GM19468 (cell line): ENCODE measurements at regions not wholly inside any gene's neighbourhood (a gene's known extent, or its start where the extent isn't known, plus 50 kb on each side); places are given as distances from the start of the nearest gene placed in this dataset.

Source experiments
- ATAC-seq: cut with Tn5 transposase; IDR thresholded peaks from one replicate; pipeline ENCODE4 v1.9.1; 2021; ENCODE audit warnings: mild to moderate bottlenecking, moderate library complexity, moderate number of reproducible peaks; ENCODE audit not compliant: unreplicated experiment; ENCODE audit errors: extremely low read depth

DNA sequence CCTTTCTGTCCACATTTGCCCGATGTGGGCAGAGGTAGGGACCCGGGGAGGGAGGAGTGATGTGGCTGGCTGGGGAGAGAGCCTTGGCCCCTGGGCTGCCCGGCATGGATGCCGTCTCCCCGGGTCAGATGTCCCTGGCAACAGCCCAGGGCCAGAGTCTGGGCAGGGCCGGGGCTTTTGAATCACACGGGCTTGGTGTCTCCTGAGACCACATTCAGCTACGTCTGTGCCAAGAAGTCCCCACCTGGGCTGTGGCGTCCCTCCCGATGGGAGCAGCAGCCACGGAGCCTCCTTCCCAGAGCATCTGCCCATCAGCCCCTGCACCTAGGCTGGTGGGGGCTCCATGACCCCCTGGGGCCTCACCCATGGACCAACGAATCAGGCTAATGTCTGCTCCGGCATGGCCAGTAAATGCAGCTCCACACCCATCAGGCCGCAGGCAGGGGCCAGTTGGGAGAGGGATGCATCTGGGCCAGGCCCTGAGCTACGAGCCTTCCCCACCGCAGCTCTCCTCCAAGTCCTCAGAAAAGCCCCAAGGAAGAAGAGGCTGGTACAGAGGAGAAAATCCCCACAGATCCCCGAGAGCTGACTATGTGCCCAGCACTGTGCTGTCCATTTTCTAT lies 109.4 kb downstream of the RFLNA start:
- ATAC-seq: no peak

GRCh38 chr12:124403273-124403672 lies 108.4 kb downstream of the RFLNA start:
- ATAC-seq: no peak

DNA sequence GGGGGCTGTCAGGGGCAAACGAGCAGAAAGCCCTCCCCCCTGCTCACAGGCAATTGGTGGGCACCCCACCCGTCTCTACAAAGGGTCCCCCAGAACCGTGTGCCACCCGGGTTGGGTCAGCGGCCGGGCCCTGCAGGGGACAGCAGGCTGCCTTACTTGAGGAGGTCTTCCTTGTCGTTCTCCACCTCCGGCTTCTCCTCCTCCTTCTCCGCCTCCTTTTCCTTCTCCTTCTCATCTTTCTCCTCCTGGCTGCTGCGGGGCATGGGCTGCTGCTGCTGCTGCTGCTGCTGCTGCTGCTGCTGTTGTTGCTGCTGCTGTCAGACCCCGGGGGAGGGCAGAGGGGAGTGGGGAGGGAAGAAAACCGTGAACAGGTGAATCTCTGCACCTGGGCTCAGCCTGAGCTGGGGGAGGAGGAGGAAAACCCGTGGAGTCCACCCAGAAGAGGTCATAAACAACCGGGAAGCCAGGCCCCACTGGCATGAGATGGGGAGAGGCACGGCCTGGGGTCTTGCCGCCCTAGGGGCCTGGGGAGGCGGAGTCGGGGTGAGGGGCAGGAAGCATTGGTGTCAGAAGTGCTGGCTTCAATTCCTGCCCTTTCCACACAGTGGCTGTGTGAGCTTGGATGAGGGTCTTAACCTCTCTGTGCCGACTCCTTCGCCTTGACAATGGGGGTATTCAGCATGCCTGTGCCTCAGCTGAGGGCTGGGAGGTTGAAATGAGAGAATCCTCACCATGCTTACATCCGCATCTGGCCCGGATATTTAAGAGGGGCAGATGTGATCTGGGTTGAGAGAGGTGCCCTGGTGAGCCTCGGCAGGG lies 107.6 kb downstream of the RFLNA start:
- no peak for ATAC-seq

DNA sequence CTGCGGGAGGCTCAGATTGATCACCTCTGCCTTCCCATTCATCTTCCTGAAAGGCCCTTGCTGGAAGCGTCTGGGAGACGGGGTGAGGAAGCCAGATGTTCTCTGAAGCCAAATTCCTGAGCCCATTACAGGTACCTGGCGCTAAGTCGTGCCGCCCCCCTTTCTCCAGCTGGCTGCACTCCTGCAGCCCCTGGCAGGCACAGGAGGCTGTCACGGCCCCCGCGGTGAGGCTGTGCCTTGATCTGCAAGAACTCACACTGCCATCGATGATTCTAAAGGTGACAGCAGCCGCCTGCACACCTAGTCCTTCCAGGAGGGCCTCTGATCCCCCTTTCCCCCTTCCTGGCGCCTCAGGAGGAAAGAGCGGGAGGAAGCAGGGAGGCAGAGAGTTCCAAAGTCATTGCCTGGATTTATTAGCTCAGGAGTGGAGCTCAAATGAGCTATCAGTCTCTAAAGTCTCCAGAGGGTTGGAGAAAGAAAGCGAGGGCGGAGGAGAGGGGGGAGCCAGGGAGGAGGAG lies 106.9 kb downstream of the RFLNA start:
- ATAC-seq: no peak

GRCh38 chr12:124400124-124400523 lies 105.2 kb downstream of the RFLNA start:
- ATAC-seq: no peak

- no peak for ATAC-seq
These were observed 104.7 kb downstream of the RFLNA start for GRCh38 chr12:124399622-124400021.

GRCh38 chr12:124398578-124399227 lies 103.8 kb downstream of the RFLNA start:
- ATAC-seq: no peak

DNA sequence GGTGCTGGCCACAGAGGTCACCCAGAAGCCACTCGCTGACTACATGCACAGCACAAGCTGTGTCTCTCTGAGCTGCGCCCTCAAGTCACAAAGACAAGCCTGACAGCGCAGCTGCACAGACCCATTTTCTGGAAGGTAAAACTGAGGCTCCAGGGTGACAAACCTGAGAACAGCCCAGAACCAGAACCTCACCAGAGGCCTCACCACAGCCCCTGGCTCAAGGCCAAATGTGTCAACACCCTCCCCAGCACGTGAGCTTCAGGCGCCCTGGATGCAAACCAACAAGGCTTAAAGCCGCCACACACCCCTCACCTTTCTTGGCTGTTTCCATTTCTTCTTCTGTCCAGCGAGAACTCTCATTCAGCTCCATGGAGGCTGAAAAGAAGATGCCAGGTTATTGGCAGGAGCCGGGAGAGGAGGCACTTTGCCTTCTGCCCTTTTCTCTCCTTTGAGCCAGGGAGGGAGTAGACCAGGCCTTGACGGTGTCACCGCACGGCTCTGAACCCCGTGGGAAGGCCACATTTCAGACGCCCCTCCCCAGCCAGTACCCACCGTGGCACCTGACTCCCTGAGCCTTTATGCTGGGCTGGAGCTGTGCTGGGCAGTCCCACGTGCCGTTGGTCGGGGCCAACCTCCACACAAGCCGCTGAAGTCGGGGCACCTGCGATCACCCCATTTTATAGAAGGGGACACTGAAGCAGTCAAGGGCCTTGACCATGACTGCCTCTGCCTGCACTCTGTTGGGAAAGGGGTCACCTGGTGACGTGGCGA lies 103.1 kb downstream of the RFLNA start:
- no peak for ATAC-seq

DNA sequence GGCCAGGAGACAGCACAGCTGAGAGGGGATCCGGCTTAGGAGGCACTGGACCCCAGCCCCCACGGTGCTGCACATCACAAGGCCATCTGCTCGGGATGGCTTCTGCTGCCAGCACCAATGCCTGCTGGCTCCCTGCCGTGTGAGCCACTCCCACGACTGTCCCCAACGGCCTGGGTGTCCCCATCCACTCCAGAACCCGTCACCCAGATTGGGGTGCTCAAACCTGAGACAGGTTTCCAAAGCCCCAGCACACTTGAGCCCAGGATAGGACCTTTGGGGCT lies 102.4 kb downstream of the RFLNA start:
- no peak for ATAC-seq

DNA sequence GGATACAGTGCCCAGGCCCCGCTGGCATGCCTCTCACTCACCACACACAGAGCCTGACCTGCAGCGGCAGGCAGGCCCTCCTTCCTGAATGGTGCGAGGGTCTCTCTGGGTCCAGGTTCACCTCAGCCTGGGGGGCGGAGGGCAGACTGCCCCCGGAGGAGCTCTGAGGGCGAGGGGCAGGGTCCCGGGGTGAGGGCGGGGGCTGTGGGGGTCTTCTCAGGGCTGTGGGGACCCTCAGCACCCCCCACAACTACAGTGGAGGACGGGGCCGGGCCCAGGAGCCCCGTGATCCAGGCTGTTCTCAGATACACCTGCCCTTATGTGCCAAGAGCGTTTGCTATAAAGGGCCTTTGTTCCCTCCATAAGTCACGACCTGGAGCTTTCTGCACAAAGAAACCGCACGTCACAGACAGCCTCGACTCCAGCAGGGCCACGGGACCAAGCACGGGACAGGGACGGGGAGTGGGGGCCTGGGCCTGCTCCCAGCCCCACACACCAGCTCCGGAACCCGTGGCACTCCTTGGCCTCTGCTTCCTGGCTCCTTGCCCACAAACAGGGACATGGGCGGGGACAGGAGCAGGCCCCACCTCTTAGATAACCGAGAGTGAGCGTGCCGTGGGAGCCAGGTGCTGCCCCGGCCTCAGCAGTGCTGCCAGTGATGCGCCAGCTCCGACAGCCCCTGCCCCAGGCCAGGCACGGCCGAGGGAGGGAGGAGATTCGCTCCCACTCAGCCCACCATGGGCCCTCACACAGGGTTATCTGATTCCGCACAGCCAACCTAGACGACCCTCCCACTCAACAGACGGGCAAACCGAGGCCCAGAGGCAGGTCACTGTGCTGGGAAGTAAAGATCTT lies 101.9 kb downstream of the RFLNA start:
- no peak for ATAC-seq

DNA sequence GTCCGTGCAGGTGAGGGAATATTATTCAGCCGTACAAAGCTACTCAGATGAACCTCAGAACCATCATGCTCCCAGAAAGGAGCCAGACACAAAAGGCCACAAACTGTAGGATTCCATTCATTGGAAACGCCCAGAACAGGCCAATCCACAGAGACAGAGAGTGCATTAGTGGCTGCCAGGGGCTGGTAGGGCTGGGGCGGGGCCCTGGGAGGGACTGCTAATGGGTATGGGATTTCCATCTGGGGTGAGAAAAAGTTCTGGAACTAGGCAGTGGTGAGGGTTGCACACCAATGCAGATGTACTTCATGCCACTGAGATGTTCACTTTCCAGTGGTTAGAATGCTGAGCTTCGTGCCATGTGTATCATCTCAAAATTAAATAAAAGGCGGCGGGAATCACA lies 101.1 kb downstream of the RFLNA start:
- ATAC-seq: no peak

DNA sequence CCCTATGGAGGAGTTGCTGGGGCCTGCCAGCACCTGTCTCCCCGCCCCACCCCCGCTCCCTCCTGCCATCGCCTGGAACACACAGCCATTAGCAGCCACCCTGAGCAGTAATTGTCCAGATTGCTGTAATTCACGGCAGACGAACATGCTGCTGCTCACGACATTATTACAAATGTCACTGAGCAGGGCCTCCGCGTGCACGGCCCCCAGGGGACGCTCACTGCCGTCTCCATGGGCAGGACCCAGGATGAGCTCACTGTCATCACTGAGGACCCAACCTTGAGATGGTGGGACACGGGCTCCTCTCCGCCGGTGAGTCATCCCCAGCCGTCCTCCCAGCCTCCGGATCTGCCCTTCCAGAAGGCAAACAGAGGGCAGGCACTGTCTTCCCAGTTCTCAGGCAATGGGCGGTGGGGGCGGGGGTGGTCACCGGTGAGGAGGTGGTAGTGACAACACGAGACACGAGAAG lies 100.4 kb downstream of the RFLNA start:
- ATAC-seq: no peak

- ATAC-seq: no peak
These were observed 99.7 kb downstream of the RFLNA start for GRCh38 chr12:124394462-124395128.

DNA sequence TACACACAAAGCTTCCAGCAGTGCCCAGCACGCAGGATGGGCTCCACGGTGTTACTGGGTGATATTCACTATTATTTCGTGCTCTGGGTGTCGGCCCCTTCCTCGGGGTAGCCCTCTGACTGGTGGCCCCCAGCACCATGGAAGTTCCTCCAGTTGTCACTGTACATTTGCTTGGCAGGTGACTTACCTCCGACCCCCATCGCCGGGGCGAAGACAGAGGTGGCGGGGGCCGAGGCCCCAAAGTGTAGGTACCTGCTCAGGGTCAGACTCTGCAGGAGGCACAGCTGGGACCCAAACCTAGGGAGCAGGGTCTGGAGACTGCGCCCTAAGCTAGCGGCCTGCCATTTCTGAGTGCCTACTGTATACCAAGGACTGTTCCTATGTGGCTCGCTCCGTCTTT lies 98.9 kb downstream of the RFLNA start:
- no peak for ATAC-seq

DNA sequence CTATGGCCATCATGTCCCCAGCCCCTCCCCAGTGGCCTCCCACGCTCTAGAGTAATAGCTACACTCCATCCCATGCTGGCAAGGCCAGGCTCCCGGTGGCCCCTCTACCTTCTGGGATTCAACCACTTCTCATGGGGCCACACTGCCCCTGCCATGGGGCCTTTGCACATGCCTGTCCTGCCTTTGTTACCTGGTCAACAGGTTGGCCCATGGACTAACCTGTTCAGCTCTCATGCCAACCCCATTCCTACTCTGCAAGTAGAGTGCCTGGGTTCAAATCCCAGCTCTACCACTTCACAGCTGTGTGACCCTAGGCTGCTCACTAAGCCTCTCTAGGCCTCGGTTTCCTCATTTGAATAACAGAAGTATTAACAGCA lies 98.5 kb downstream of the RFLNA start:
- ATAC-seq: no peak

DNA sequence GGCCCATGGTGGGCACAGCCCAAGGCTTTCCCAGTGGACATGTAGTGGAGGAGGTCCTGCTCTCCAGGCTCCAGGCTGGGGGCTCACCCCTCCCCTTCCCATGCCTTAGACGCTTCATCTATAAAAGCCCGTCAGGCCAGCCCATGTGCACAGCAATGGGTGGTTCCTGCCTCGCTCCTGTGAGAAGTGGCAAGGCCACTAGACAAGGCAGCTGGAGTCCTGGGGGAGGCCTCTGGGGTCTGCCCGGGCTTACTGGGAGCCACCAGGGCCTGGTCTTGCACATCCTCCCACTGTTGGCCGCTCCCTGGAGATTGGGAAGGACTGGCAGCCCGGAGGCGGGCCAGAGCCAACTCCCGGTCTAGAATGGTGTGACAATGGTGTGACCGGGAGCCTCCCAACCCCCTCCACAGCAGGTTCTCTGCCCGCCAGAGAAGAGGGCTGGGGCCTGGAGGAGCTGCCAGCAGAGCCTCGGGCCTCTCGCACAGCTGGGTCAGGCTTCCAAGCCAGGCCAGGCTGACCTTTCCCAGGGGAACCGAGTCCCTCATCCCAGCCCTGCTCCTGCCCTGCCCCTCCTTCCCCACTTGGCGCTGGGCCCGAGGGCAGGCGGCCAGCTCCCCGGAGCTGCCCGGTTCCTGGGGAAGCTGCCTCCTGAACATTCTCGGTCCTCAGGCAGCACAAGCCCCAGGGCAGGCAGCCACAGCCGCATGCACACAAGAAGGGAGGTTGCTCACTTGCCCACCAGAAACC lies 97.9 kb downstream of the RFLNA start:
- no peak for ATAC-seq

DNA sequence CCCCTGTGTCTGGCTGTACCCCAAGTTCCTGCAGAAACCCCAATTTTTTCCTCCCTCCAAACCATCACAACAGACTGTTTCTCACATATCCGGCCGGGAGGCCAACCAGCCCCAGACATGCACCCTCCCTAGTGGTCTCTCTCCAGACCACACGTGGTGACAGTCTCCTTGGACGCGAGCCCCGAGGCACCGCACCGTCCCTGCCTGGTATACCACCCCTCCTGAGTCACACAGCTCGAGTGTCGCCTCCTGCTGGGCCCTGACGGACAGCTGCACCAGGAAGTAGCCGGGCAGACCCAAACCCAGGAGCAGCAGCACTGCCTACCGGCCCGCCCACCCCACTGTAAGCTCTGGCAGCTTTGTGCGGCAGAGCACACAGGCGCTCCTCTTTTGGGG lies 97.4 kb downstream of the RFLNA start:
- ATAC-seq: no peak
